ENCODE measurements at regions not wholly inside any gene's neighbourhood (a gene's known extent, or its start where the extent isn't known, plus 50 kb on each side); places are given as distances from the start of the nearest gene placed in this dataset.

- no peak for TF ChIP-seq CTCF (IDR thresholded peaks at IDR 0.05)
- TF ChIP-seq POLR2A (IDR thresholded peaks at IDR 0.05): no peak
- no peak overlapping the region for H3K27ac ChIP-seq
These were observed 98.5 kb upstream of the ROBO2 start for GRCh38 chr3:76941376-76941775.

GRCh38 chr3:76942101-76942500 lies 97.8 kb upstream of the ROBO2 start:
- no peak for DNase-seq
- no peak overlapping the region for H3K27ac ChIP-seq
- no peaks in the 10 kb centered on the region for H3K9me3 ChIP-seq (replicated peaks in 1 of 3)
- H3K4me3 ChIP-seq: no peak overlapping the region
- no peaks in the 10 kb centered on the region for H3K4me1 ChIP-seq (replicated peaks in 1 of 2)
- intact Hi-C loops (cut with DNase I): no loop called here
- no peaks in the 10 kb centered on the region for H3K36me3 ChIP-seq (replicated peaks in 1 of 2)
- H3K27me3 ChIP-seq: no peaks in the 10 kb centered on the region
- 64 to 82% (median 70%) methylated on average over 2 of the region's 2 CpGs for WGBS, 4 donors
- no peak for TF ChIP-seq POLR2A (IDR thresholded peaks at IDR 0.05)
- no peak for TF ChIP-seq CTCF (IDR thresholded peaks at IDR 0.05)

More at GRCh38 chr3:76941376-76941775, 98.5 kb upstream of the ROBO2 start:
- 85 to 92% (median 86%) methylated on average over 4 of the region's 4 CpGs for WGBS, 4 donors
- H3K9me3 ChIP-seq (replicated peaks in 1 of 3): no peaks in the 10 kb centered on the region
- DNase-seq: no peak
- H3K4me3 ChIP-seq: no peak overlapping the region
- no peaks in the 10 kb centered on the region for H3K27me3 ChIP-seq
- H3K4me1 ChIP-seq (replicated peaks in 1 of 2): no peaks in the 10 kb centered on the region
- intact Hi-C loops (cut with DNase I): no loop called here
- no peaks in the 10 kb centered on the region for H3K36me3 ChIP-seq (replicated peaks in 1 of 2)

GRCh38 chr3:76943058-76943457 lies 96.8 kb upstream of the ROBO2 start:
- 37 to 52% (median 44%) methylated on average over 3 of the region's 3 CpGs for WGBS, 4 donors
- no peaks in the 10 kb centered on the region for H3K27me3 ChIP-seq
- no peak overlapping the region for H3K4me3 ChIP-seq
- no peaks in the 10 kb centered on the region for H3K9me3 ChIP-seq (replicated peaks in 1 of 3)
- TF ChIP-seq POLR2A (IDR thresholded peaks at IDR 0.05) (no peak), CTCF (IDR thresholded peaks at IDR 0.05) (no peak)
- DNase-seq: no peak
- no peaks in the 10 kb centered on the region for H3K36me3 ChIP-seq (replicated peaks in 1 of 2)
- intact Hi-C loops (cut with DNase I): no loop called here
- no peaks in the 10 kb centered on the region for H3K4me1 ChIP-seq (replicated peaks in 1 of 2)
- H3K27ac ChIP-seq: no peak overlapping the region

GRCh38 chr3:76943671-76944070 lies 96.2 kb upstream of the ROBO2 start:
- 43 to 66% (median 63%) methylated on average over 3 of the region's 3 CpGs for WGBS, 4 donors
- TF ChIP-seq CTCF (IDR thresholded peaks at IDR 0.05): no peak
- no peak for TF ChIP-seq POLR2A (IDR thresholded peaks at IDR 0.05)
- Histone ChIP-seq H3K36me3 (replicated peaks in 1 of 2) (no peaks in the 10 kb centered on the region), H3K27me3 (no peaks in the 10 kb centered on the region), H3K27ac (no peak overlapping the region), H3K4me3 (no peak overlapping the region), H3K9me3 (replicated peaks in 1 of 3) (no peaks in the 10 kb centered on the region), H3K4me1 (replicated peaks in 1 of 2) (no peaks in the 10 kb centered on the region)
- no peak for DNase-seq
- intact Hi-C loops (cut with DNase I): no loop called here
